Naive thymus-derived CD4-positive, alpha-beta T cell (primary cell): ENCODE measurements at regions not wholly inside any gene's neighbourhood (a gene's known extent, or its start where the extent isn't known, plus 50 kb on each side); places are given as distances from the start of the nearest gene placed in this dataset.

Source experiments
- ATAC-seq: fragments of 150-1000 bp; cut with Tn5 transposase; 2 replicates; pipeline ENCODE4 v1.10.0; 2021; ENCODE audit warnings: mild to moderate bottlenecking, moderate library complexity
- CTCF ChIA-PET: fragments of 350-600 bp; sonication (Branson Sonifier 250); formaldehyde crosslinking; loops from one replicate; lab custom pipeline; 2021; ENCODE audit warnings: antibody characterized with exemption; lab: Charles Lee
- POLR2A ChIA-PET: fragments of 350-600 bp; sonication (Branson Sonifier 250); formaldehyde crosslinking; loops from one replicate; lab custom pipeline; 2021; ENCODE audit warnings: antibody characterized with exemption, inconsistent platforms; lab: Charles Lee
- DNase-seq, 9 donors: peaks; one replicate each; pipeline versions ENCODE4 v3.0.0 to v3.0.0-alpha.2; 2020 to 2022; ENCODE audit warnings: mixed read lengths in 1 of 9
- H3K27ac ChIP-seq: one replicate; pipeline ENCODE4 v1.7.0; 2013; ENCODE audit warnings: mild to moderate bottlenecking, low read depth, low read length, moderate library complexity
- H3K27me3 ChIP-seq, 2 donors: one replicate each; pipeline ENCODE4 v1.7.0; 2013; ENCODE audit warnings: low read length in 2 of 2, mild to moderate bottlenecking in 2 of 2, moderate library complexity in 2 of 2; ENCODE audit not compliant: control insufficient read depth in 2 of 2, insufficient read depth in 2 of 2
- H3K36me3 ChIP-seq, 3 experiments: 1 replicate in 2 of 3; 2 replicates in 1 of 3; pipeline ENCODE4 v1.7.0; 2013; ENCODE audit warnings: low read length in 3 of 3, mild to moderate bottlenecking in 3 of 3, moderate library complexity in 1 of 3; ENCODE audit not compliant: insufficient read depth in 3 of 3, control insufficient read depth in 2 of 3
- H3K4me1 ChIP-seq, 2 donors: one replicate each; pipeline ENCODE4 v1.7.0; 2013; ENCODE audit warnings: low read length in 2 of 2, mild to moderate bottlenecking in 2 of 2, moderate library complexity in 1 of 2; ENCODE audit not compliant: control insufficient read depth in 2 of 2, insufficient read depth in 2 of 2
- H3K4me3 ChIP-seq: 2 replicates; pipeline ENCODE4 v1.7.0; 2013; ENCODE audit warnings: mild to moderate bottlenecking, low read length
- H3K9me3 ChIP-seq, 3 experiments: 1 replicate in 2 of 3; 2 replicates in 1 of 3; pipeline ENCODE4 v1.7.0; 2013; ENCODE audit warnings: low read length in 3 of 3; ENCODE audit not compliant: control insufficient read depth in 2 of 3
- H3K27ac Mint-ChIP-seq, 9 donors: one replicate each; pipeline ENCODE4 v1.8.0; 2020 to 2022; ENCODE audit warnings: mixed read lengths in 9 of 9, mild to moderate bottlenecking in 8 of 9, moderate library complexity in 5 of 9, inconsistent platforms in 2 of 9
- H3K27me3 Mint-ChIP-seq, 5 donors: one replicate each; pipeline ENCODE4 v1.8.0; 2021 to 2022; ENCODE audit warnings: mixed read lengths in 5 of 5, mild to moderate bottlenecking in 1 of 5
- H3K36me3 Mint-ChIP-seq, 5 donors: one replicate each; pipeline ENCODE4 v1.8.0; 2020 to 2022; ENCODE audit warnings: mixed read lengths in 5 of 5, mild to moderate bottlenecking in 3 of 5, inconsistent platforms in 1 of 5
- H3K4me1 Mint-ChIP-seq, 7 donors: one replicate each; pipeline ENCODE4 v1.8.0; 2020 to 2022; ENCODE audit warnings: mixed read lengths in 7 of 7, mild to moderate bottlenecking in 3 of 7, inconsistent platforms in 1 of 7
- H3K4me3 Mint-ChIP-seq, 10 donors: one replicate each; pipeline ENCODE4 v1.8.0; 2020 to 2022; ENCODE audit warnings: mild to moderate bottlenecking in 10 of 10, mixed read lengths in 10 of 10, moderate library complexity in 6 of 10, inconsistent platforms in 2 of 10
- H3K9me3 Mint-ChIP-seq, 11 donors: one replicate each; pipeline ENCODE4 v1.8.0; 2020 to 2022; ENCODE audit warnings: mixed read lengths in 11 of 11, mild to moderate bottlenecking in 4 of 11, inconsistent platforms in 1 of 11, moderate library complexity in 1 of 11
- intact Hi-C, 2 donors: fragments of 100-400 bp; cut with micrococcal nuclease; formaldehyde crosslinking; loops; one replicate each; pipeline ENCODE4 v1.15.1; 2023

DNA sequence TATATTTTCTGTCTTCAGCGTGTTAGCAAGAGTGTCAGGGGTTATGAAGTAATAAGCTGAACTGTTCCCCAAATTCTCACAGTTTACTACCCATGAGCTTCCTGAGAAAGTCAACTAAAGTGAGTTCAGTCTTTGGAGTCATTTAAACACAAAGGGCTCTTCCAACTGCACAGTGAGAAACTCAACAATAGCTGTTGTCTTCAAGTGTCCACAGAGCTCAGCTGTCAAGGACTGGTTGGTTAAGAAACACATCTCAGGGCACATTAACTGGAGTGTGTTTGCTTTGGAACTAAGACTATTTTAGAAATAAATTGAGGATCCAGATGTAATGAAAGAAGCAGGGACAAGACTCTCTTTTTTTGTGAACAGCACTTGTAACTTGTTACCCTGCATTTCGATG, 241.4 kb upstream of the SOX4 start:
- no peak for ATAC-seq
- Mint-ChIP-seq H3K36me3 (no peaks in the 10 kb centered on the region), H3K27me3 (peaks cover 0 to 3% (median 0%) of the 10 kb centered on the region in 5 donors), H3K4me1 (no peaks in the 10 kb centered on the region), H3K9me3 (peaks cover 0 to 1% (median 0%) of the 10 kb centered on the region in 11 donors), H3K4me3 (no peak overlapping the region), H3K27ac (no peak overlapping the region)
- intact Hi-C loops: no loop called here
- POLR2A ChIA-PET: no interaction called here
- Histone ChIP-seq H3K27me3 (no peaks in the 10 kb centered on the region), H3K4me1 (no peaks in the 10 kb centered on the region), H3K4me3 (no peak overlapping the region), H3K36me3 (no peaks in the 10 kb centered on the region), H3K27ac (no peak overlapping the region), H3K9me3 (no peaks in the 10 kb centered on the region)
- CTCF ChIA-PET: no interaction called here
- no peak for DNase-seq

DNA sequence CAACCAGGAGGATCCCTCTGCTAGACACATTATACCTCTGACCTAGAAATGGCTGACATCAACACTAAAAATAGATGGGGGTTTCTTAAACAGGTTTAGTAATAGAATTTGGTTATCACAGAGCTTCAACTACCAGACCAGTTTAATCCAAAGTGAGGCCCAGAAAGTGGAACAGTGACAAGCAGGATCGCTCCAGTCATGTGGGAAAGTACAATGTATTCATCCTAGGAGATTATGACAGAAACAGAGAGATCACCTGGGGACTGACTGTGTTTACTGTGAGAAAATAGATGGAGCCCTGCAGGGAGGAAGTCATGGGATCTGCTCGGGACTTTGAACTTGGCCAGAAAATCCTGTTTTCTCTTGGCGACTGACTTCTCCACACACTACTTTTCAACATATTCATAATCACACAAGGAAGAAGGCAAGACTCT, 238.7 kb upstream of the SOX4 start:
- intact Hi-C loops: no loop called here
- Mint-ChIP-seq H3K4me3 (no peak overlapping the region), H3K4me1 (no peaks in the 10 kb centered on the region), H3K27ac (no peak overlapping the region), H3K9me3 (peaks cover 0 to 1% (median 0%) of the 10 kb centered on the region in 11 donors), H3K36me3 (no peaks in the 10 kb centered on the region), H3K27me3 (no peaks in the 10 kb centered on the region)
- H3K36me3 ChIP-seq: no peaks in the 10 kb centered on the region
- ATAC-seq (no peak), DNase-seq (no peak)
- H3K4me1 ChIP-seq: no peaks in the 10 kb centered on the region
- H3K27ac ChIP-seq: no peak overlapping the region
- H3K27me3 ChIP-seq: no peaks in the 10 kb centered on the region
- ChIA-PET CTCF (no interaction called here), POLR2A (no interaction called here)
- no peak overlapping the region for H3K4me3 ChIP-seq
- no peaks in the 10 kb centered on the region for H3K9me3 ChIP-seq

GRCh38 chr6:21355638-21356037, 237.9 kb upstream of the SOX4 start:
- ChIA-PET CTCF (no interaction called here), POLR2A (no interaction called here)
- Mint-ChIP-seq H3K4me1 (no peaks in the 10 kb centered on the region), H3K9me3 (peaks cover 0 to 1% (median 0%) of the 10 kb centered on the region in 11 donors), H3K27ac (no peak overlapping the region), H3K36me3 (no peaks in the 10 kb centered on the region), H3K27me3 (no peaks in the 10 kb centered on the region), H3K4me3 (no peak overlapping the region)
- Histone ChIP-seq H3K27ac (no peak overlapping the region), H3K4me1 (no peaks in the 10 kb centered on the region), H3K9me3 (no peaks in the 10 kb centered on the region), H3K36me3 (no peaks in the 10 kb centered on the region), H3K27me3 (no peaks in the 10 kb centered on the region), H3K4me3 (no peak overlapping the region)
- intact Hi-C loops: no loop called here
- ATAC-seq: no peak
- DNase-seq: no peak

DNA sequence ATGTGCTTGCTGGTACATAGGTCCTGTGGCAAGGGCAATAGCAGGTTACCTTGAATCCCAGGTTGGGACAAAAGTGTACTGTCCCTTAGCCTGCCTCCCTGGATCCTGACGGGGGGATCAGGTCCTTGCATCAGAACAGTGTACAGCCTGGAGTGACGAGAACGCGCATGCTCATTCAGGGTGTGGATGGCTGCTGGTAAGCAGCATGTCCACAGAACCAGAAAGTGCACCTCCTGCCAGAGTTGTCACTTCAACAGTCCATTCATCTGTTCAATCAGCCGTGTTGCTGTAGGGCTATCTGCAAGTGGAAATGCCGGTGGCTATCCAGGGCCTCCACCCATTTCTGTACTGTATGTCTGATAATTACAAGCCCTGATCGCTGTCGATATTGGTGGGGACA, 236.3 kb upstream of the SOX4 start:
- Mint-ChIP-seq H3K27ac (no peak overlapping the region), H3K36me3 (no peaks in the 10 kb centered on the region), H3K4me3 (no peak overlapping the region), H3K9me3 (peaks cover 0 to 1% (median 0%) of the 10 kb centered on the region in 11 donors), H3K4me1 (no peaks in the 10 kb centered on the region), H3K27me3 (no peaks in the 10 kb centered on the region)
- no peaks in the 10 kb centered on the region for H3K4me1 ChIP-seq
- intact Hi-C loops: no loop called here
- POLR2A ChIA-PET: no interaction called here
- no peaks in the 10 kb centered on the region for H3K36me3 ChIP-seq
- ATAC-seq (no peak), DNase-seq (no peak)
- no peak overlapping the region for H3K4me3 ChIP-seq
- CTCF ChIA-PET: no interaction called here
- no peaks in the 10 kb centered on the region for H3K27me3 ChIP-seq
- no peaks in the 10 kb centered on the region for H3K9me3 ChIP-seq
- H3K27ac ChIP-seq: no peak overlapping the region

GRCh38 chr6:21359926-21360325, 233.6 kb upstream of the SOX4 start:
- H3K36me3 Mint-ChIP-seq: no peaks in the 10 kb centered on the region
- ChIA-PET POLR2A (no interaction called here), CTCF (no interaction called here)
- H3K9me3 Mint-ChIP-seq: peaks cover 0 to 1% (median 0%) of the 10 kb centered on the region in 11 donors
- ATAC-seq (no peak), DNase-seq (no peak)
- H3K36me3 ChIP-seq: no peaks in the 10 kb centered on the region
- no peak overlapping the region for H3K27ac Mint-ChIP-seq
- no peaks in the 10 kb centered on the region for H3K27me3 ChIP-seq
- H3K9me3 ChIP-seq: no peaks in the 10 kb centered on the region
- H3K4me1 Mint-ChIP-seq: no peaks in the 10 kb centered on the region
- intact Hi-C loops: no loop called here
- no peaks in the 10 kb centered on the region for H3K27me3 Mint-ChIP-seq
- no peak overlapping the region for H3K27ac ChIP-seq
- no peaks in the 10 kb centered on the region for H3K4me1 ChIP-seq
- no peak overlapping the region for H3K4me3 ChIP-seq
- no peak overlapping the region for H3K4me3 Mint-ChIP-seq

DNA sequence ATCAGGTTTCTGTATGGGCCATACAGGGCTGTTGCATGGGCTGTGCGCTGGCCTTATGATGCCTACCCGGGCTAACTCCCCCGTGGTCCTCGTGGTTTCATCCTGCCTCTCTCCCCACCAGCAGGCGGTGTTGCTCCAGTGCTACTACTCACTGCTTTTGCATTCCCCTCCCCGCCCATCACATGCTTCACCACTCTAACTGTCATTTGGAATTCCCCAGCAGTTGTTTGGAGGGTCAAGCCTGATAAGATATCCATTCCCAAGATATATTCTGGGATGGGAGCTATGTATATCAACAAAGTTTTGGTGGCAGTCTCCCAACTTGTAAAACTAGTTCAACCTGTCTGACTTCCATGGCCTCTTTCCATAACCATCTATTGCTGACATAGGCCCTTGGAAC, 233.2 kb upstream of the SOX4 start:
- no peaks in the 10 kb centered on the region for H3K9me3 ChIP-seq
- ChIA-PET CTCF (no interaction called here), POLR2A (no interaction called here)
- Mint-ChIP-seq H3K9me3 (peaks cover 0 to 1% (median 0%) of the 10 kb centered on the region in 11 donors), H3K36me3 (no peaks in the 10 kb centered on the region), H3K4me1 (no peaks in the 10 kb centered on the region), H3K27ac (no peak overlapping the region), H3K4me3 (no peak overlapping the region), H3K27me3 (no peaks in the 10 kb centered on the region)
- intact Hi-C loops: no loop called here
- ATAC-seq (no peak), DNase-seq (no peak)
- H3K36me3 ChIP-seq: no peaks in the 10 kb centered on the region
- H3K4me3 ChIP-seq: no peak overlapping the region
- no peaks in the 10 kb centered on the region for H3K4me1 ChIP-seq
- H3K27me3 ChIP-seq: no peaks in the 10 kb centered on the region
- H3K27ac ChIP-seq: no peak overlapping the region

- POLR2A ChIA-PET: no interaction called here
- no peaks in the 10 kb centered on the region for H3K9me3 ChIP-seq
- H3K36me3 Mint-ChIP-seq: no peaks in the 10 kb centered on the region
Measured at GRCh38 chr6:21367148-21367547, 226.4 kb upstream of the SOX4 start.

More at GRCh38 chr6:21367148-21367547, 226.4 kb upstream of the SOX4 start:
- Histone ChIP-seq H3K27me3 (no peaks in the 10 kb centered on the region), H3K4me3 (no peak overlapping the region), H3K4me1 (no peaks in the 10 kb centered on the region), H3K36me3 (no peaks in the 10 kb centered on the region), H3K27ac (no peak overlapping the region)
- Mint-ChIP-seq H3K4me1 (no peaks in the 10 kb centered on the region), H3K4me3 (no peak overlapping the region), H3K9me3 (no peaks in the 10 kb centered on the region), H3K27ac (no peak overlapping the region), H3K27me3 (peaks cover 0 to 7% (median 3%) of the 10 kb centered on the region in 5 donors)
- DNase-seq (no peak), ATAC-seq (no peak)
- intact Hi-C loops: no loop called here
- CTCF ChIA-PET: no interaction called here
